NCI-H2196 (cell line): ENCODE measurements at regions not wholly inside any gene's neighbourhood (a gene's known extent, or its start where the extent isn't known, plus 50 kb on each side); places are given as distances from the start of the nearest gene placed in this dataset.
A peak's percentile ranks its signal among the peaks of the same experiment; 100 is the strongest.
"Not testable (repeated sequence)": the region's sequence is repeated elsewhere in the genome, so short reads cannot be mapped to it uniquely, and the experiment has no call there.

Experiments
- DNase-seq: peaks from one replicate; lab custom pipeline; 2025; ENCODE audit not compliant: unreplicated experiment; lab: John Stamatoyannopoulos, UW

DNA sequence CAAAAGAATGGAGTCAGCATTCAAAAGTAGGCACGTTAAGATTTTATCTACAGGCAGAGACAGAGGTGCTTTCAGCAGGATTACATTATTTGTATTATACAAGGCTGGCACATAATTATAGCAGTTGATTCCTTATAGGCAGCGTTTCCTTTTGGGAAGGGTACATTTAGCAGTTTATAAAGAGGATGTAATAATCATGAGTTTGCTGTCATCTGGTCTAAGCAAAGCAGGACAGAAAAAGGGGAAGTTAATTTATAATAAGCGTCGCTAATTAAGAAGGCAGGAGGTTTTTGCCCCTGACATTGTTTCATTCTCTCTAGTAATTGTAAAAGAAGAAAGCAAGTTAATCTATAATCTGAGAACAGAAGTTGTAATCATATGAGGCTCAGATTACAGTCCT is 259.9 kb upstream of the MDGA2 start:
- DNase-seq: no peak

DNA sequence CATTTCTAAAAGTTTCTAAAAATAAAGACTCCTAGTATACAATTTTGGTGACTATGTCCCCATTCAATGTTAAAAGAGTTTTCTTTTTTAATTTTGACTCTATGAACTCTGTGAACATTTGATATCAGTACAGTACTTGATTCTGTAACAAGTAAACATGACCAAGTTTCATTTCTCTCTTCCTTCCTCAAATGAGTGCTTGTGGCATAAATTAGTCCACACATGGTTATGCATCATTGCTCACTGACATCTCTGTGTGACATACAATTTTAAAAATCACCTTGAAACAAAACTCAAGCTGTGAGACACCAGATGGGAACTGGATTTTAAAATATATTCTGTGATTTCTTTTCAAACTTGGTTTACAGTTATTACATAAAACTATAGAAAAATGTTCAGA is 253.9 kb upstream of the MDGA2 start:
- no peak for DNase-seq

DNA sequence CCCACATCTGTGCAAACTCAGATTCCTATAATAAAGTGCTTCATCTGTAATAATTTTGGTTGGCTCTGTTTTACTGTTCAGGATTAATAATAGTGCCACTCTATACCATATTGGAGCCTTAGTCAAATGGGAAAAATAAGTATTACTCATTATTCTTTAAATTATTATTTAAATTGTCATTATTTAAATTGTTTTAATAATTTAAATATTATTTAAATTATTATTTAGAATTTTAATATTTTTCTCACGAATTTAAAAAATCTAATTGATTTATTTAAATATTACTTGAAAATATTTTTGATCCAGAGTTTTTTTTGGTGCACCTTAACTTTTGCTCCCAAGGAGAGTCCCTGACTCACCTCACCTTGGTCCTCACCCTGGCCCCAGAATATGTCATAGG is 245.7 kb upstream of the MDGA2 start:
- DNase-seq: no peak

DNA sequence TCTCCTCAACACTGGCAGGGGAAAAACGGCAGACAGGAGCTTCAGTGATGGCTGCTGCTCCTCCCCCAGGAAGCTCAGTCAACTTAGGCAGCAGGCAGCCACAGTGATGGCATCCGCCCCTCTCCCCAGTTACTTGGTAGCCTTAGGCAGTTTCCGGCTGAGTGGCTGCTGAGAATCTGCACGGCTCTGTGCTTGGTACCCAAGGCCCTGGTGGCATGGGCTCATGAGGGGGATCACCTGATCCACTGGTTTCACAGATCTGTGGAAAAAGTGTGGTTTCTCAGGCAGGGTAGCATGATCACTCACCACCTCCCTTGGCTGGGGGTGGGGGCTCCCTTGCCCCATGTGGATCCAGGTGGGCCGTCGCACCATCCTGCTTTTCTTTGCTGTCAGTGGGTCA is 244.6 kb upstream of the MDGA2 start:
- DNase-seq: no peak

DNA sequence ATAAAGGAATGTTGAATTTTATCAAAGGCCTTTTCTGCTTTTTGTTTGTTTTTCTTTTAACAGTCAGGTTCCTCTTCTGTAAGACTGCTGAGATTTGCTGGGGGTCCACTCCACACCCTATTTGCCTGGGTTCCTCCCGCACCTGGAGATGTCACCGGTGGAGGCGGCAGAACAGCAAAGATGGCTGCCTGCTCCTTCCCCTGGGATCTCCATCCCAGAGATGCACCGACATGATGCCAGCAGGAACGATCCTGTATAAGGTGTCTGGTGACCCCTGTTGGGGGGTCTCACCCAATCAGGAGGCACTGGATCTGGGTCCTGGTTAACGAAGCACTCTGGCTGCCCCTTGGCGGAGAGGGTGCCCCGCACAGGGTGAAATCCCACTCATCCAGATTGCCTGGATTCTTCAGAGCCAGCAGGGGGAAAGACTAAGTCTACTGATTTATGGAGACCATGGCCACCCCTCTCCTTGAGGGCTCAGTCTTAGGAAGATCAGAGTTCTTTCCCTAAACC is 244.0 kb upstream of the MDGA2 start:
- no peak for DNase-seq

DNA sequence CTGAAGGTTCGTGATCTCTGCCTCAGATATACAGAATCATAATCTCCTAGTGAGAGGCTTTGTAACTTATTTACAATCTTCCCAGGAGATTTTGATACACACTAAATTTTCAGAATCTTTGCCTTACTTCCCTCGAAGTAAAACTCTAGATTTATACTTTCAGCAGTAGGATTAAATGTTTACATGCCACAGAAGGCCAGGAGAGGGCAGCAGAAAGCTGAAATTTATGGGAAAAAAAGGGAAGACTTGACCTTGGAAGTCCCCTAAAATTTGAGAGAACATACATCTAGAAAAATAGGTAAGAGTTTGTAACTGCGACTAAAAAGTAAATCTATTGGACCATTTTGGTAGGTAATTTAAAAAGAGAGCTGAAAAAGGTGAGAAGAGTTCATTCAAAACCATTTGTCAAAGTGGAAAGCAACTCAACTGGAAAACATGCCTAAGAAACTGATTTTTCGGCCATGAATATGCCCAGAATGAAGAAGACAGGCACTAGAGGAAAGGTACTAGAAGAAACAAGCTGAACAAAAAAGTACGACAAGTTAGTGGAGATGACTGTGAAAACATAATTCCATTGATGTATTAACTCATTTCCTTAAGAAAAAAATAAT is 242.0 kb upstream of the MDGA2 start:
- DNase-seq: peak; percentile 12

DNA sequence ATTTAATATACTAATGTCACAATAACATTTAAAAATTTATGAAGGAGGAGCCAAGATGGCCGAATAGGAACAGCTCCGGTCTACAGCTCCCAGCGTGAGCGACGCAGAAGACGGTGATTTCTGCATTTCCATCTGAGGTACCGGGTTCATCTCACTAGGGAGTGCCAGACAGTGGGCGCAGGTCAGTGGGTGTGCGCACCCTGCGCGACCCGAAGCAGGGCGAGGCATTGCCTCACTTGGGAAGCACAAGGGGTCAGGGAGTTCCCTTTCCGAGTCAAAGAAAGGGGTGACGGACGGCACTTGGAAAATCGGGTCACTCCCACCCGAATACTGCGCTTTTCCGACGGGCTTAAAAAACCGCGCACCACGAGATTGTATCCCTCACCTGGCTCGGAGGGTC is 225.7 kb upstream of the MDGA2 start:
- DNase-seq: not testable (repeated sequence)

DNA sequence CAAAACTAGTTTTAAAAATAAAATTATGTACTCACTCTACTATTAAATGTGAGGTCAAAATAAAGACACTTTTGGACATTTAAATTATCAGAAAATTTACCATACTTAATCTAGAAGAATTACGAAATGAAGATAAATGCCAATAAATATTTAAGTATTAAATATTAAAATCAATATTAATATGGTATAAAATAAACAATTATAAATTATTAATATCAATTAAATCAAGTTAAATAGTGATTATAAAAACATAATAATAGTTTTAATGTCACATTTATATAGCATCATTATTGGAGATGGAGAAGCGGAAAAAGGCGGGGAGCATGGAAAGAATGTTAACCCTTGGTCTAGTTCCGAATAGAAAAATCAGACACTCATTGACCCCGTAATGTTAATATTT is 224.3 kb upstream of the MDGA2 start:
- DNase-seq: no peak

DNA sequence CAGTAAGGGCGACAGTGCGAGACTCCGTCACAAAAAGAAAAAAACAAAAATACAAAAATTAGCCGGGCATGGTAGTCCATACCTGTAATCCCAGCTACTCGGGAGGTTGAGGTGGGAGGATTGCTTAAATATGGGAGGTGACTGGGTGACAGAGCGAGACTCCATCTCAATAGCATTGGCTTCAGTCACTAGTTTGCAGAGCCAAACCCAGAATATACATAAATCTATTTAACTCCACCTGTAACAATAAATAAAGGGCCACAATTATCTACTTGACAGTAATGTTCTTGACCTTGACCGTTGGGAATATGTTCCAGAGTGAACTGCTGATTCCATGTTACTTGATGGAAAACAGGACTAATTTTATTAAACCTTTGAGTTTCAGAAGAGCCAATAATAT is 198.9 kb upstream of the MDGA2 start:
- DNase-seq: no peak

DNA sequence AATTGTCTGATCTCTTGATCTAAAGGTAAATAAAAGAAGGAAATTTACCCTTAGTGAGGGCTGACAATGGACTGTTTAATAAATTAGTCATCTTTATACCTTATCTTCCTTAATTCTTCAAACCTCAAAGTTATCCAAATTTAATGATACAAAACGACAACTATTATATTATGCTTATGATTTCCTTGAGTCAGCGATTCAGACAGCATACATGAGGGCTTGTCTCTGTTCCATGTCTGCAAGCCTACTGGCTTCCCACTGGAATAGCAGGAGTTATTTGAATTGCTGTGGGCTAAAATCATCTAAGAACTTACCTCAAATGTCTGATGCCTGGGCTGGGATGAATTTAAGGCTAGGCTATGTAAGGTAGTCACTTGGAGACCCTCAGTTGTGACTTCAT is 197.2 kb upstream of the MDGA2 start:
- no peak for DNase-seq

DNA sequence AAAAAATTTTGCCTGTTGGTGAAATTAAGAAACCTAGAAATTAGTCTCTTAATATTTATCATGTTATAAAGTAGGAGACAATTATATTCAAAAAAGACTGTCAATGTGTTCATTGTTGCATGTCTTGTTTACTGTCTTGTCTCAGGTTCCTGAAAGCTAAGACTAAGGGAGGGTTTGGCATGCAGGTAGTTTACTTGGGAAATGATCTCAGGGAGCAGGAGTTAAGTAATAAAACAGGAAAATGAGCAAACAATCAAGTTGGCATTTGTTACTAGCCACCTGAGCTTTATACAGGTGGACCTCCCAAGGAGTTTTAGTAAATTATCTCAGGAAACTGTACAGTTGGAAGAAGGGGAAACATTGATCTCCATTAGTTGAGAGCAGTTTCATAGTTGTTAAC is 188.0 kb upstream of the MDGA2 start:
- no peak for DNase-seq

DNA sequence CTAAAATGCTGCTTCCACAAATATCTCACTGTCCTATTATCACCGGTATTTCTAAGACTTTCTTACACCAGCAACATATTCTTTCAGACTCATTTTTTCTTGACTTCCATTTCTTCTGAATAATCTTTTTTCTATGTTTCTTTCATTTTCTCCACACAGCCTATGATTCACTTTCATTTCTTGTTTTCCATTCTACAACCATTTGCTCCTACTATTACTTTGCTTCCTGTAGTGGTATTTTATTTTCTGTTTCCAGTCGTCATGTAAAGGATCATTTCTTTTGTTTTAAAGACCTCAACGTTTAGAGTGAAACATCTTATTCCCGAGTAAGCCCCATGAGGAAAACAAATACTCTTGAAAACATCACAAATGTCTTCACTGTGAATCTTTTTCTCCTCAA is 182.2 kb upstream of the MDGA2 start:
- DNase-seq: no peak

DNA sequence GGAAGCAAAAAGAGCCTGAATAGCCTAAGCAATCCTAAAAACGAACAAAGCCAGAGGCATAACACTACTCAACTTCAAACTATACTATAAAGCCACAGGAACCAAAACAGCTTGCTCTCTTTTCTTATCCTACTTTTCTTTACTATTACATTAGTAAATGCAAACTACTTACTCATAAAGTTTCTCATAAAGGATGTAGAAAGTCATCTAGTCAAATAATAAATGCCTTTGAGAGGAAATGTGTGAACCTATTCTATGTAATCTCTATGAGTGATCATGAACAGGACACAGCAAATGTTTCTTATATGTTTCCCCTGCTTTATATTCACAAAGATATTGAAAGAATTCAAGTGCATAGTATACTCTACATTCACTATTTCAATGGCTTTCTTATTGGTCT is 176.9 kb upstream of the MDGA2 start:
- DNase-seq: no peak

DNA sequence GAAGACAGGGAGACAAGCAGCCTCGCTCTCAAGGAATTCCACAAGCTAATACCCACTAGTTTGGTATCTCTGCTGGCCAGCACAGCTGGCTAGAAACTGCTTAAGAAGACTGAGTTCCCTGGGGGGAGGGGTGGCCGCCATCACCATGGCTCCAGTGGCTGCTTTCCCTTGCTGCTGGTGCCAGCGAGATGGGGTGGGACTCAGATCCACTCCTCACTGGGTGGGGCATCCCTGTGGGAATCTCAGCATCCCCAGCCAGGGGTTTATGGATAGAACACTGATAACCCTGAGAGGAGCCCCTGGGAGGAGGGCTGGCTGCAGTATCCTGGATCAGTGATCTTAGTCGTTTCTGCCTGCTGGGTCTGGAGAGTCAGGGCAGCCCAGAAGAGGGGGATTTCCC is 170.6 kb upstream of the MDGA2 start:
- no peak for DNase-seq

DNA sequence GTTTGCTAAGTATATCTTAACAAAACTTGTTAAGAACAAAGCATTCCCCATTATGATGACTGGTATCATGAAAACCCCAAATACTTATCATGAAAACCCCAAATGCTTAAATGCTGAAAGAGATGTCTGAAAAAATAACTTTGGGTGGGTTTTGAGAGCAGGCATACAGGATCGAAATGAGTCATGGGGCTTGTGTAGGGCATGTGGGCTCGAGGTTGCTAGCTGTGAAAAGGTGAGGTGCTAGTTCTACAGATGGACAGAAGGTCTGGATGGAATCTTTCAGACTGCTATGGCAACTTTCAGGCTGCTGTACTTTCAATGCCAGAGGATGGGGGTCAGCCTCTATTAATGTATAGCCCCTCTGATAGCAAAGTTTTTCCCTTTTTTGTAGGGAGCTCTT is 167.8 kb upstream of the MDGA2 start:
- DNase-seq: no peak

DNA sequence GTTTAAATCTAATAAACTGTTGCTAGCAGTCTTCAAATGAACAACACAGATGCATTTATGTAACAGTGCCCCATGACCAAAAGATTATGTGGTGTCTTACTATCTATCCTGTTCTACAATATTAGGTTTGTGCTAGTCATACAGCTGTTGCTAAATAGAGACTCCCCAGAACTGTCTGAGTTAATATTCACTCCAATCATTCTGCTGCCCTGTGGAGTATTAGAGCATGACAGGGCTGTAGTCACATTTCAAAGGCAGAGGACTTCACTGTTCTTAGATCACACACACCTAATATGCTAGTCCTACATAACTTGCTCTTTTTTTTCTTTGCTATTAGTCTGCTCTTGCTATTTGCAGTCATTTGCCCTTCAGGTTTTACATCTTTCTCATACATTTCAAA is 157.6 kb upstream of the MDGA2 start:
- no peak for DNase-seq

DNA sequence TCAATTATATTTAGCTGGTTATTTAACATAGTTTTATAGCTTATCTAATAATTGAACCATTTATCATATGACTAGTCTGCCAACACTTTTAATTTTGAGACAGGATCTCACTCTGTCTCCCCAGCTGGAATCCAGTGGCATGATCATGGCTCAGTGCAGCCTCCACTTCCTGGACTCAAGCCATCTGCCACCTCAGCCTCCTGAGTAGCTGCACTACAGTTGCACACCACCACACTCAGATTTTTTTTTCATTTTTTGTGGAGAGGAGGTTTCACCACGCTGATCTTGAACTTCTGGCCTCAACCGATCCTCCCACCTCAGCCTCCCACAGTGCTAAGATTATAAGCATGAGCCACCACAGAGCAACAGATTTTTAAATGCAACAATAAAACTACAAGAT is 151.4 kb upstream of the MDGA2 start:
- no peak for DNase-seq

DNA sequence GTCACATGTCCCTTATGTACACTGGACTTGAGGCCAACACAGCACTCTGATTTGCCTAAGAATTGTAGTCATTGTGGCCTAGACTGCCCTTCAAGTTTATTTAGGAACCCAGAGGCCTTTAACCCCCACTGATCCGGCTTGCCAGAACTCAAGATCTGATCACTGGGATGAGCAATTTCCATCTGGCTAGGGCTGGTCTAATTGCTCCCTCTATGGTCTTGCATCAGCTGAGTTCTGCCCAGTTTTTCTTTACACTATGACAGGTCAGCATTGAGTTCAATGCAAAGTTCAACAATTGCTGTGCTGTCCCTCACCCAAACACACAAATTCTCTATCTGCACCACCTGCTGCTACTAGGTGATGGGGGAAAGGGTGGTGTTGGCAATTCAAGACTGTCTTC is 146.9 kb upstream of the MDGA2 start:
- no peak for DNase-seq

DNA sequence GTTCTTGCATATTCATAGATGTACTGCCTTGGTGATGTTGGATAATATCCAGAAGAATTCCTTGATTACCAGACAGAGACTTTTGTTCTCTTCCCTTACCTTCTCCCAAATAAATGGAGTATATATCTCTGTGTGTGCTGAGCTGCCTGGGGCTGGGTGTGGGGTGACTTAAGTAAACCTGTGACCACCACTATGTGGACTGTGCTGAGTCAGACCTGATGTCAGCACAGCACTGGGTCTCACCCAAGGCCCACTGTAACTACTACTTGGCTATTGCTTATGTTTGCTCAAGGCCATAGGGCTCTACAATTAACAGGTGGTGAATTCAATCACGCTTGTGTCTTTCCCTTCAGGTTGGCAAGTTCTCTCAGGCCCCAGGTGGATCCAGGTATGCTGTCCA is 145.7 kb upstream of the MDGA2 start:
- no peak for DNase-seq

DNA sequence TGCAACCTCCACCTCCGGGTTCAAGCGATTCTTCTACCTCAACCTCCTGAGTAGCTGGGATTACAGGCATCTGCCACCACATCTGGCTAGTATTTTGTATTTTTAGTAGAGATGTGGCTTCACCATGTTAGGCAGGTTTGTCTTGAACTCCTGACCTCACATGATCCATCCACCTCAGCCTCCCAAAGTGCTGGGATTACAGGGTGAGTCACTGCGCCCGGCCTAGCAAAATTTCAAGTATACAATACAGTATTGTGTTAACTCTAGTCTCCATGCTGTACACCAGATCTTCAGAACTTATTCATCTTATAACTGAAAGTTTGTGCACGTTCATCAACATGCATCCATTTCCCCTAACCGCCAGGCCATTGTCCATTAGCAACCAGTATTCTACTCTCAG is 115.1 kb upstream of the MDGA2 start:
- DNase-seq: no peak

DNA sequence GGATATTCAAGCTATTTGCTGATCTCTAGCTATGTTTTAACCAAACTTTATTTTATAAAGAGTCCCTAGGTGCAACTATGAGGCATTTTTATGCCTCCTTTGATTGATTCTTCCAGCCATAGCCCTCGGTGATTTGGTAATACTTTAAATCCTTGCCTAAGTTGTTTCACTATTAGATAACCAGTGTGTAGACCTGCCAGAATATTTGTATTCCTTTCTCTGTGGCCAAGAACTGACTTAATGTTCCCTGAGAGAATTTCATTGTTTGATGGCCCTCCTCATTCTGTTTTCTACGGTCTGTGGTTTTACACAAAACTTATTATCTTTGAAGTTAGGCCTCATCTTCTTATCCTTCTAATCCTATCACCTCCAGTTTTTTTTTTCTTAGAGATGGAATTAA is 109.7 kb upstream of the MDGA2 start:
- no peak for DNase-seq

DNA sequence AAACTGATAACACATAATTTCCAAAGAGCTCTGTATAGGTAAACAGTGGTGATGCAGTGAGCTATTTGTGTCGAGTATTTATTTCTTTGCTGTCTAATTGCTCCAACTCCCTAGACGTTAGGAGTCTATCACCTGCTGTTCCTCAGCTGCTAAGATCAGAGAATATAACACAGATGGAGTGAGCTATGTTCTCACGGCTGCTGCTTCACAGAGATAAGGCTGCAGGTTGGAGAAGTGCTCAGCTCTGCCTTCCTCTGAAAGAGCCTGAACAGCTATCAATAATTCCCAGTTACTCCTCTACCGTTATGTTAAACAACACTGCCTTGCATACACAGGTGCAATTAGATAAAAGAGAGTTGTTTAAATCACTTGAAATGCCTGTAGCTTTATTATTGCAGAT is 103.2 kb upstream of the MDGA2 start:
- DNase-seq: no peak

DNA sequence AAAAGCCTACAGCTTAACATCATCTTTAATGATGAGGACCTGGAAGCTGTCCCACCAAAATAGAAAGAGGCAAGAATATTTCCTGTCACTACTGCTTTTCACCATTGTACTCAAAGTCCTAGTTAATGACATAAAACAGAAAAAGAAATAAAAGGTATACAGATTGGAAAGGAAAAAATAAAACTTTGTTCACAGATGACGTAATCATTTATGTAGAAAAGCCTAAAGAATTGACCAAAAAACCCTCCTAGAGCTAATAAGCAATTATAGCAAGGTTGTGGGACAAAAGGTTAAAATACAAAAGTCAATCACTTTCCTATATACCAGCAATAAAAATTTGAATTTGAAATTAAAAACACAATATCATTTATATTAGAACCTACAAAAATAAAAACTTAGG is 97.2 kb upstream of the MDGA2 start:
- no peak for DNase-seq
